HCT116 (cell line): ENCODE measurements at regions not wholly inside any gene's neighbourhood (a gene's known extent, or its start where the extent isn't known, plus 50 kb on each side); places are given as distances from the start of the nearest gene placed in this dataset.

Experiments
- ATF3 ChIP-seq: IDR thresholded peaks from 2 replicates; pipeline ENCODE4 v1.6.1; 2012
- CEBPB ChIP-seq: IDR thresholded peaks from 2 replicates; pipeline ENCODE4 v1.6.1; 2012; ENCODE audit warnings: low read depth
- CTCF ChIP-seq, 3 experiments: fragments of 200-600 bp in 1 of 3; sonication (generic) in 1 of 3; IDR thresholded peaks in 2 of 3; conservative IDR thresholded peaks in 1 of 3; 2 replicates each; pipeline ENCODE4 v1.5.1; 2012 to 2017; ENCODE audit warnings: low read depth in 2 of 3, low read length in 2 of 3, antibody characterized with exemption in 1 of 3, borderline replicate concordance in 1 of 3, control low read depth in 1 of 3, mild to moderate bottlenecking in 1 of 3, mixed read lengths in 1 of 3, mixed run types in 1 of 3, moderate library complexity in 1 of 3; ENCODE audit not compliant: insufficient read depth in 1 of 3
- EZH2phosphoT487 ChIP-seq: fragments of 200-600 bp; IDR thresholded peaks from 2 replicates; pipeline ENCODE4 v1.6.1; 2018; ENCODE audit warnings: antibody characterized with exemption, borderline replicate concordance
- POLR2A ChIP-seq: IDR thresholded peaks from 2 replicates; pipeline ENCODE4 v1.7.0; 2011; ENCODE audit warnings: borderline replicate concordance; ENCODE audit not compliant: insufficient read depth, insufficient read length; ENCODE audit errors: extremely low read depth
- POLR2AphosphoS5 ChIP-seq: IDR thresholded peaks from 2 replicates; pipeline ENCODE4 v1.6.1; 2011; ENCODE audit warnings: mild to moderate bottlenecking, low read depth, low read length, moderate library complexity
- SIN3A ChIP-seq: IDR thresholded peaks from 2 replicates; pipeline ENCODE4 v1.6.1; 2012; ENCODE audit warnings: low read depth
- YY1 ChIP-seq: IDR thresholded peaks from 2 replicates; pipeline ENCODE4 v1.6.1; 2011; ENCODE audit warnings: low read length, low read depth, moderate library complexity, mild to moderate bottlenecking; ENCODE audit not compliant: insufficient replicate concordance; ENCODE audit errors: extremely low read depth
- ZBTB33 ChIP-seq: IDR thresholded peaks from 2 replicates; pipeline ENCODE4 v1.6.1; 2011; ENCODE audit warnings: mild to moderate bottlenecking, low read length, moderate library complexity; ENCODE audit not compliant: insufficient replicate concordance; ENCODE audit errors: extremely low read depth
- ZFX ChIP-seq: fragments of 450-650 bp; IDR thresholded peaks from 2 replicates; pipeline ENCODE4 v1.6.1; 2017

- no peak for TF ChIP-seq SIN3A
- TF ChIP-seq CTCF (IDR thresholded peaks at IDR 0.05 in 2 of 3, conservative IDR thresholded peaks at IDR 0.05 in 1 of 3; ENCODE audit: borderline replicate concordance in 1 of 3, insufficient read depth in 1 of 3, low read depth in 2 of 3, low read length in 2 of 3) = no peak
- TF ChIP-seq POLR2A = no peak
- no peak for TF ChIP-seq ZBTB33
- TF ChIP-seq ATF3 = no peak
- no peak for TF ChIP-seq ZFX
- TF ChIP-seq EZH2phosphoT487 = no peak
- no peak for TF ChIP-seq YY1
- TF ChIP-seq POLR2AphosphoS5 = no peak
- no peak for TF ChIP-seq CEBPB
Measured at GRCh38 chr4:83723609-83724008, 187.7 kb downstream of the GPAT3 start.
